ENCODE measurements at regions not wholly inside any gene's neighbourhood (a gene's known extent, or its start where the extent isn't known, plus 50 kb on each side); places are given as distances from the start of the nearest gene placed in this dataset.

DNA sequence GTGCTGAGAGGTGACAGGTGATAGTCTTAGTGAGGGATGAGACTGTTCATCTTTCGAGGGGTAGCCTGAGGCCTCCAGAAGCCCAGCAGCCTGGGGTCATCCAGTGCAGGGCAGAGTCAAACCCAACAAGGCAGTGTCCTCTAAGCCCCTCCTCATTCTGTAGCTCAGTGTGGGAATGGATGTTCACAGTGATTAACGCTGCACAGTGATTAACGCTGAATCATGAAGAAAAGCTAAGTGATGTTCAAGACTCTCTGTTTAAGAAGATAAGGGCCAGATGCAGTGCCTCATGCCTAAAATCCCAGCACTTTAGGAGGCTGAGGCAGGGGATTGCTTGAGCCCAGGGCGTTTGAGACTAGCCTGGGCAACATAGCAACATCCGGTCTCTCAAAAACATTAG, 56.3 kb upstream of the LAPTM4A start:
- ChIA-PET POLR2A (interaction anchor here (0.7 kb wide), 1 partner anchor 61 kb away, joined by 5 read pairs; no protein-coding TSS in a partner anchor), CTCF (interaction anchor here (0.5 to 1.1 kb wide), 6 partner anchors 18 to 228 kb away, joined by 3 to 6 read pairs (median 3); no protein-coding TSS in a partner anchor)
- TF ChIP-seq ZNF561 (tag by site-specific recombination; IDR thresholded peaks at IDR 0.05; ENCODE audit: borderline replicate concordance) = no peak
- TF ChIP-seq ZNF473 (tag by site-specific recombination; IDR thresholded peaks at IDR 0.05) = no peak
- no peak for TF ChIP-seq ZNF302 (tag by site-specific recombination; IDR thresholded peaks at IDR 0.05; ENCODE audit: low read depth)
- no peak for TF ChIP-seq ZFP69B (tag by site-specific recombination; IDR thresholded peaks at IDR 0.05)
- no peak for TF ChIP-seq ZNF10 (tag by site-specific recombination; IDR thresholded peaks at IDR 0.05)
- TF ChIP-seq KLF7 (tag by site-specific recombination; IDR thresholded peaks at IDR 0.05; ENCODE audit: borderline replicate concordance) = no peak
- no peak for TF ChIP-seq ZNF354C (tag by site-specific recombination; IDR thresholded peaks at IDR 0.05; ENCODE audit: borderline replicate concordance, low read depth)
- TF ChIP-seq, protein P1, sequence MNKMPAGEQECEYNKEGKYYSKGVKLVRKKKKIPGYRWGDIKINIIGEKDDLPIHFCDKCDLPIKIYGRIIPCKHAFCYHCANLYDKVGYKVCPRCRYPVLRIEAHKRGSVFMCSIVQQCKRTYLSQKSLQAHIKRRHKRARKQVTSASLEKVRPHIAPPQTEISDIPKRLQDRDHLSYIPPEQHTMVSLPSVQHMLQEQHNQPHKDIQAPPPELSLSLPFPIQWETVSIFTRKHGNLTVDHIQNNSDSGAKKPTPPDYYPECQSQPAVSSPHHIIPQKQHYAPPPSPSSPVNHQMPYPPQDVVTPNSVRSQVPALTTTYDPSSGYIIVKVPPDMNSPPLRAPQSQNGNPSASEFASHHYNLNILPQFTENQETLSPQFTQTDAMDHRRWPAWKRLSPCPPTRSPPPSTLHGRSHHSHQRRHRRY (tag by site-specific recombination; IDR thresholded peaks at IDR 0.05) = no peak
- TF ChIP-seq ZBTB7A (tag by site-specific recombination; IDR thresholded peaks at IDR 0.05; ENCODE audit: low read depth) = no peak
- Histone ChIP-seq H3K36me3 (ENCODE audit: control insufficient read depth in 2 of 2, insufficient read depth in 1 of 2, low read length in 2 of 2) (no peaks in the 10 kb centered on the region), H3K4me1 (ENCODE audit: control insufficient read depth, insufficient read depth, low read length) (no peaks in the 10 kb centered on the region), H3K9me3 (ENCODE audit: control insufficient read depth, insufficient read depth, low read depth, low read length) (no peaks in the 10 kb centered on the region), H3K27ac (ENCODE audit: extremely low read depth, low read depth, low read length) (no peak overlapping the region), H3K4me3 (ENCODE audit: low read depth, low read length) (no peak overlapping the region)

DNA sequence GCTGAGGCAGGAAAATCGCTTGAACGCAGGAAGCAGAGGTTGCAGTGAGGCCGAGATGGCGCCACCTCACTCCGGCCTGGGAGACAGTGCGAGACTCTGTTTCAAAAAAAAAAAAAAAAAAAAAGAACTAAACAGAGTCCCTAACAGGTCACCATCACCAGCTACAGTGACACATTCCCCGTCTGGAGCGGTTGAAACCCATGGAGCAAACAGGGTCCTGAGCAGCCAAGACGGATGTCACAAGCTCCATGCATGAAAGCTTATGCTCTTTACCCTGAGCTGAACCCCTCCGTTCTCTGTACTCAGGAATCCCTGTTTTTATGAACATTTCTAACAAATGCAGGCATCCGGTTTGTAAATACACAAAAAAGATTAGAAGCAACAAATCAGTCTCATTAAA, 55.9 kb upstream of the LAPTM4A start:
- no peaks in the 10 kb centered on the region for H3K4me1 ChIP-seq (ENCODE audit: control insufficient read depth, insufficient read depth, low read length)
- no peak overlapping the region for H3K27ac ChIP-seq (ENCODE audit: extremely low read depth, low read depth, low read length)
- H3K36me3 ChIP-seq (ENCODE audit: control insufficient read depth in 2 of 2, insufficient read depth in 1 of 2, low read length in 2 of 2) = no peaks in the 10 kb centered on the region
- no peaks in the 10 kb centered on the region for H3K9me3 ChIP-seq (ENCODE audit: control insufficient read depth, insufficient read depth, low read depth, low read length)
- ChIA-PET CTCF (interaction anchor here (0.5 to 1.1 kb wide), 5 partner anchors 18 to 193 kb away, joined by 3 to 6 read pairs (median 3); no protein-coding TSS in a partner anchor), POLR2A (interaction anchor here (0.6 to 0.7 kb wide), 2 partner anchors 60 to 109 kb away, joined by 5 read pairs; no protein-coding TSS in a partner anchor)
- no peak for TF ChIP-seq ZNF677 (tag by site-specific recombination; IDR thresholded peaks at IDR 0.05)
- no peak for TF ChIP-seq ZNF350 (tag by site-specific recombination; IDR thresholded peaks at IDR 0.05)
- no peak for TF ChIP-seq RBAK (tag by site-specific recombination; IDR thresholded peaks at IDR 0.05)
- no peak for TF ChIP-seq ZNF521 (tag by site-specific recombination; IDR thresholded peaks at IDR 0.05)
- TF ChIP-seq ZNF114 (tag by site-specific recombination; IDR thresholded peaks at IDR 0.05) = no peak
- TF ChIP-seq ZNF133 (tag by site-specific recombination; IDR thresholded peaks at IDR 0.05) = no peak
- TF ChIP-seq, protein P2, sequence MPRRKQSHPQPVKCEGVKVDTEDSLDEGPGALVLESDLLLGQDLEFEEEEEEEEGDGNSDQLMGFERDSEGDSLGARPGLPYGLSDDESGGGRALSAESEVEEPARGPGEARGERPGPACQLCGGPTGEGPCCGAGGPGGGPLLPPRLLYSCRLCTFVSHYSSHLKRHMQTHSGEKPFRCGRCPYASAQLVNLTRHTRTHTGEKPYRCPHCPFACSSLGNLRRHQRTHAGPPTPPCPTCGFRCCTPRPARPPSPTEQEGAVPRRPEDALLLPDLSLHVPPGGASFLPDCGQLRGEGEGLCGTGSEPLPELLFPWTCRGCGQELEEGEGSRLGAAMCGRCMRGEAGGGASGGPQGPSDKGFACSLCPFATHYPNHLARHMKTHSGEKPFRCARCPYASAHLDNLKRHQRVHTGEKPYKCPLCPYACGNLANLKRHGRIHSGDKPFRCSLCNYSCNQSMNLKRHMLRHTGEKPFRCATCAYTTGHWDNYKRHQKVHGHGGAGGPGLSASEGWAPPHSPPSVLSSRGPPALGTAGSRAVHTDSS (tag by site-specific recombination; IDR thresholded peaks at IDR 0.05) = no peak
- TF ChIP-seq ZNF629 (tag by site-specific recombination; IDR thresholded peaks at IDR 0.05) = no peak
- TF ChIP-seq, protein P3, sequence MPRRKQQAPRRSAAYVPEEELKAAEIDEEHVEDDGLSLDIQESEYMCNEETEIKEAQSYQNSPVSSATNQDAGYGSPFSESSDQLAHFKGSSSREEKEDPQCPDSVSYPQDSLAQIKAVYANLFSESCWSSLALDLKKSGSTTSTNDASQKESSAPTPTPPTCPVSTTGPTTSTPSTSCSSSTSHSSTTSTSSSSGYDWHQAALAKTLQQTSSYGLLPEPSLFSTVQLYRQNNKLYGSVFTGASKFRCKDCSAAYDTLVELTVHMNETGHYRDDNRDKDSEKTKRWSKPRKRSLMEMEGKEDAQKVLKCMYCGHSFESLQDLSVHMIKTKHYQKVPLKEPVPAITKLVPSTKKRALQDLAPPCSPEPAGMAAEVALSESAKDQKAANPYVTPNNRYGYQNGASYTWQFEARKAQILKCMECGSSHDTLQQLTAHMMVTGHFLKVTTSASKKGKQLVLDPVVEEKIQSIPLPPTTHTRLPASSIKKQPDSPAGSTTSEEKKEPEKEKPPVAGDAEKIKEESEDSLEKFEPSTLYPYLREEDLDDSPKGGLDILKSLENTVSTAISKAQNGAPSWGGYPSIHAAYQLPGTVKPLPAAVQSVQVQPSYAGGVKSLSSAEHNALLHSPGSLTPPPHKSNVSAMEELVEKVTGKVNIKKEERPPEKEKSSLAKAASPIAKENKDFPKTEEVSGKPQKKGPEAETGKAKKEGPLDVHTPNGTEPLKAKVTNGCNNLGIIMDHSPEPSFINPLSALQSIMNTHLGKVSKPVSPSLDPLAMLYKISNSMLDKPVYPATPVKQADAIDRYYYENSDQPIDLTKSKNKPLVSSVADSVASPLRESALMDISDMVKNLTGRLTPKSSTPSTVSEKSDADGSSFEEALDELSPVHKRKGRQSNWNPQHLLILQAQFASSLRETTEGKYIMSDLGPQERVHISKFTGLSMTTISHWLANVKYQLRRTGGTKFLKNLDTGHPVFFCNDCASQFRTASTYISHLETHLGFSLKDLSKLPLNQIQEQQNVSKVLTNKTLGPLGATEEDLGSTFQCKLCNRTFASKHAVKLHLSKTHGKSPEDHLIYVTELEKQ (tag by site-specific recombination; IDR thresholded peaks at IDR 0.05; ENCODE audit: borderline replicate concordance) = no peak
- TF ChIP-seq, protein P4, sequence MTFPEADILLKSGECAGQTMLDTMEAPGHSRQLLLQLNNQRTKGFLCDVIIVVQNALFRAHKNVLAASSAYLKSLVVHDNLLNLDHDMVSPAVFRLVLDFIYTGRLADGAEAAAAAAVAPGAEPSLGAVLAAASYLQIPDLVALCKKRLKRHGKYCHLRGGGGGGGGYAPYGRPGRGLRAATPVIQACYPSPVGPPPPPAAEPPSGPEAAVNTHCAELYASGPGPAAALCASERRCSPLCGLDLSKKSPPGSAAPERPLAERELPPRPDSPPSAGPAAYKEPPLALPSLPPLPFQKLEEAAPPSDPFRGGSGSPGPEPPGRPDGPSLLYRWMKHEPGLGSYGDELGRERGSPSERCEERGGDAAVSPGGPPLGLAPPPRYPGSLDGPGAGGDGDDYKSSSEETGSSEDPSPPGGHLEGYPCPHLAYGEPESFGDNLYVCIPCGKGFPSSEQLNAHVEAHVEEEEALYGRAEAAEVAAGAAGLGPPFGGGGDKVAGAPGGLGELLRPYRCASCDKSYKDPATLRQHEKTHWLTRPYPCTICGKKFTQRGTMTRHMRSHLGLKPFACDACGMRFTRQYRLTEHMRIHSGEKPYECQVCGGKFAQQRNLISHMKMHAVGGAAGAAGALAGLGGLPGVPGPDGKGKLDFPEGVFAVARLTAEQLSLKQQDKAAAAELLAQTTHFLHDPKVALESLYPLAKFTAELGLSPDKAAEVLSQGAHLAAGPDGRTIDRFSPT (tag by site-specific recombination; IDR thresholded peaks at IDR 0.05) = no peak
- TF ChIP-seq ZNF416 (tag by site-specific recombination; IDR thresholded peaks at IDR 0.05) = no peak
- TF ChIP-seq ZNF843 (tag by site-specific recombination; IDR thresholded peaks at IDR 0.05) = no peak
- TF ChIP-seq ZNF211 (tag by site-specific recombination; IDR thresholded peaks at IDR 0.05; ENCODE audit: low read depth) = no peak
- TF ChIP-seq WT1 (tag by site-specific recombination; IDR thresholded peaks at IDR 0.05) = no peak
- no peak for TF ChIP-seq ZNF785 (tag by site-specific recombination; IDR thresholded peaks at IDR 0.05)
- TF ChIP-seq KLF7 (tag by site-specific recombination; IDR thresholded peaks at IDR 0.05; ENCODE audit: borderline replicate concordance) = no peak
- no peak overlapping the region for H3K4me3 ChIP-seq (ENCODE audit: low read depth, low read length)

Measured in HEK293 (cell line).